GM13977 (cell line): ENCODE measurements at regions not wholly inside any gene's neighbourhood (a gene's known extent, or its start where the extent isn't known, plus 50 kb on each side); places are given as distances from the start of the nearest gene placed in this dataset.
A peak's percentile ranks its signal among the peaks of the same experiment; 100 is the strongest.

Source experiments
- DNase-seq: peaks from one replicate; pipeline ENCODE4 v3.0.0; 2012; ENCODE audit warnings: low spot score
- in situ Hi-C: fragments of 300-500 bp; cut with MboI; formaldehyde crosslinking; loops from one replicate; pipeline ENCODE4 v1.12.0; 2022; ENCODE audit warnings: low sequenced_read_pairs, low pct_unique_long_range_greater_than_20kb, mixed read lengths, inconsistent platforms; ENCODE audit not compliant: unreplicated experiment
- TF ChIP-seq, protein P1 (sequence below): IDR thresholded peaks from 2 replicates; pipeline ENCODE4 v1.5.1; 2012; ENCODE audit warnings: mild to moderate bottlenecking, control low read depth; ENCODE audit not compliant: insufficient read depth; ENCODE audit errors: extremely low read depth, missing control alignments

DNA sequence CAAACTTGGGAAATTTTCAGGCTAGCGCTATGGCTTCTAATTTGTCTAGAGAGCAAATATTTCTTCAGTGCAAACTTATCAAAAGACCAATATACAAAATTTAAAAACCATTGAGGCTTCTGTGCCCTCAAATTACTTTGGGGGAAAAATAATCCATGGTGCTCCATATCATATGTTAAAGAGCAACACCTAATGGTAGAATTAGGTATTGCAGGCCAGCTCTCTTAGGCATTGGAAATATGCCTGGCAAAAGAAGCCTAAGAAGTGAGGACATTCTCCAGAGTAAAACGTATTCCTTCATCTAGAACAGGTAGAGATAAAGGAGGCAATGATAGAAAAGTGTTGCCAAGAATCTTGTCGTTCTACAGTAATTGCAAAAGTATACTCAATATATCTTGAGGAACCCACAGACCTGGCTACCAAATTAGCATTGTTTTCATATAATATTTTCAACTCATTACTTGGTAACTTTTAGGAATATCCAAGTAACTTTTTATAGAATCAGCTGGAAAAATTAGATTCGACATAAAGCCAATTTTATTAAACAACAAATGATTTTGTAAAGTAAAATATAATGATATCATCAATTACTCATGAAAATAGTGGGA, 401.1 kb downstream of the BCL11A start:
- TF ChIP-seq, protein P1, sequence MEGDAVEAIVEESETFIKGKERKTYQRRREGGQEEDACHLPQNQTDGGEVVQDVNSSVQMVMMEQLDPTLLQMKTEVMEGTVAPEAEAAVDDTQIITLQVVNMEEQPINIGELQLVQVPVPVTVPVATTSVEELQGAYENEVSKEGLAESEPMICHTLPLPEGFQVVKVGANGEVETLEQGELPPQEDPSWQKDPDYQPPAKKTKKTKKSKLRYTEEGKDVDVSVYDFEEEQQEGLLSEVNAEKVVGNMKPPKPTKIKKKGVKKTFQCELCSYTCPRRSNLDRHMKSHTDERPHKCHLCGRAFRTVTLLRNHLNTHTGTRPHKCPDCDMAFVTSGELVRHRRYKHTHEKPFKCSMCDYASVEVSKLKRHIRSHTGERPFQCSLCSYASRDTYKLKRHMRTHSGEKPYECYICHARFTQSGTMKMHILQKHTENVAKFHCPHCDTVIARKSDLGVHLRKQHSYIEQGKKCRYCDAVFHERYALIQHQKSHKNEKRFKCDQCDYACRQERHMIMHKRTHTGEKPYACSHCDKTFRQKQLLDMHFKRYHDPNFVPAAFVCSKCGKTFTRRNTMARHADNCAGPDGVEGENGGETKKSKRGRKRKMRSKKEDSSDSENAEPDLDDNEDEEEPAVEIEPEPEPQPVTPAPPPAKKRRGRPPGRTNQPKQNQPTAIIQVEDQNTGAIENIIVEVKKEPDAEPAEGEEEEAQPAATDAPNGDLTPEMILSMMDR, result peak; percentile 68
- in situ Hi-C loops, result loop anchor here (25.0 kb wide), 1 partner anchor 385 kb away; no protein-coding TSS in a partner anchor
- DNase-seq, result peak; percentile 27

DNA sequence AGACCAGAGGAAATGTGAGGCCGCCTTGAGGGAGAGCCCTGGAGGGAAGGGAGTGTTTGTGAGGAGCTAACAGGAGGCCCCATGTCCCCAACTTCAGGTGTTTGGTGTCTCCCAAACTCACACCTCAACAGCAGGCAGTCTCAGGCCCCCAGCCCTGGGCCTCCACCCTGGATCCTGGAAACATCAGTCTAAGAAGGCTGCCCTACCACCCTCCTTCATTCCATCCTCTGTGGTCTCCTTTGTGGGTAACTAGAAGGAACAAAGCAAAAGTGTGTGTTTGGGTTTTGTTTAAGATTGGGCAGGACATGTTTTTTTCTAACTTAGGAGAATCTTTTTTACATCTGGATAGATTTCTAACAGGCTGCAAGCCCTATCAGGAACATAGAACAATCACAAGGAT, 404.3 kb downstream of the BCL11A start:
- TF ChIP-seq, protein P1, result no peak
- no peak for DNase-seq
- in situ Hi-C loops, result no loop called here

DNA sequence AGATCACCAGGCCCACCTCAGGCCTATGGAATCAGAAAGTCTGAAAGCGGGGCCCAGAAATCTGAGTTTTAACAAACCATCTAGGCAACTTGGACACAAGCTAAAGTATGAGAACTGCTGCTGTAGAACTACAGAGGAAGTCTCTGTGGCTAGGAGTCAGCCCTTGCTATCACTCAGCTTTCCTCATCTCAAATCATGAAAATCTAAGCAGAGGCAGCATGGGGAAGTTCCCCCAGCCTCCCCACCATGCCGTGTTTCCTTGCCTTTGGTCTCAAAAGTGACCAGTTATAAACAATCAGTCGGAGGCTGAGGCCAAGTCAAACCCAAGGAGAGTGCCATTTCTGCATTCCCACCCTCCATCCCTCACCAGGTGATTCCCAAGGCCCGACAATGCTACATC, 404.7 kb downstream of the BCL11A start:
- peak; percentile 25 for DNase-seq
- TF ChIP-seq, protein P1, result no peak
- in situ Hi-C loops, result no loop called here

DNA sequence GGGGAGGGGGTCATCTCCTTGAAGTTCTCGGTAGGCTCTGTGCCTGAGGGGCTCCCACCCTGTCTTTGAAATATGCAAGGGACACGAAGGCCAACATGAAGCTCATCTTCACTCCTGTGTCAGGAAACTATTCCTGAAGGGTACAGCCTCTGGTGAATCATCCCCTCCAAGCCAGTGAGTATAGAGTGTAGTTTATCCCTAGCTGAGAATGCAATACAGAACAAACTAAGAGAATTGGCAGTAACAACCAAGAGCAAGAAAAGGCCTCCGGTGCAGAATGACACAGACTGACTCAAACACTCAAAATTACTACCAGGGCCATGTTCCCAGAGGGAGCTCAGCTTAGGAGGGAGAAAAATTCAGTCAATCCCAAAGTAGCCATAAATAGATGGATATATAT, 413.3 kb downstream of the BCL11A start:
- DNase-seq, result no peak
- TF ChIP-seq, protein P1, result no peak
- in situ Hi-C loops, result no loop called here

DNA sequence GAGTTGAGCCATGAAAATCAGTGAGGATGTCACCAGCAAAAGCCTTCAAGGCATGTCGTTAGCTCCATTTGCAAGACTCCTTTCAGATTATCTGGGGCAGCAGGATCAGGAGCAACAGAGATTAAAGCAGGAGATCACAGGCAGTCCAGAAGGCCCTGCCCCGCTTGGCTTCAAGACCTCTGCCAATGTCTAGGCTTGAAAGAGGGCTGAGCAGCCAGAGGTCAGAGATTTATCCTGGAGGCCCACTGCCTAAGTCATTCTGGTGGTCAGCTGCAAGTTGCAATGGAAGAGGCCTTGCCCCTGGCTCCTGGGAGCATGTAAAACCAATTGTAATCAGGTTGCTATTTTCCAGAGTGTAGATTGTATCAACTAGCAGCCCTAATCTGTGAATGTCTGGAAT, 416.5 kb downstream of the BCL11A start:
- TF ChIP-seq, protein P1, result no peak
- no peak for DNase-seq
- in situ Hi-C loops, result no loop called here

DNA sequence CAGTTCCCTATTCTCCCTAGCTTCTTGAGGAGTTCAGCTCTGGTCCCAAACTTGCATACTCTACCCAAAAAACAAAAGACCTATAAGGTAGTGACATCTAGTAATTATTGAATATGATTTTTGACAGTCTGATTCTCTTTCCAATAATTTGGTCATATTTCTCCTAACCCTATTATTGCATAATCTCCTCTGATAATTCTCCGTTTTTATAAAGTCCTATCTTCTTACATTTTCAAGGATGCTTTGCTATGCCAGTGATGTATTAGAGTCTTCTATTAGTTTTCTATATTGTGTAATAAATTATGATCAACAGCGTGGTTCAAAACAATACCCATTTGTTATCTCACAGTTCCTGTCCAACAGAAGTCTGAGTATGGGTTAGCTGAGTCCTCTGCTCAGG, 426.3 kb downstream of the BCL11A start:
- no peak for DNase-seq
- in situ Hi-C loops, result no loop called here
- TF ChIP-seq, protein P1, result no peak
